Upper lobe of left lung (tissue), 4 donors: ENCODE measurements at regions not wholly inside any gene's neighbourhood (a gene's known extent, or its start where the extent isn't known, plus 50 kb on each side); places are given as distances from the start of the nearest gene placed in this dataset.

ENCODE experiments used
- EP300 ChIP-seq, 4 donors: sonication (generic); formaldehyde crosslinking; IDR thresholded peaks; one replicate each; pipeline ENCODE4 v1.5.1; 2017; ENCODE audit warnings: antibody characterized with exemption in 4 of 4, control low read depth in 2 of 4
- POLR2A ChIP-seq, 4 donors: fragments of 450-650 bp; IDR thresholded peaks; one replicate each; pipeline ENCODE4 v1.5.1; 2016 to 2017; ENCODE audit warnings: antibody characterized with exemption in 4 of 4, mild to moderate bottlenecking in 2 of 4
- POLR2AphosphoS5 ChIP-seq, 2 donors: sonication (generic); formaldehyde crosslinking; IDR thresholded peaks; one replicate each; pipeline ENCODE4 v1.5.1; 2017; ENCODE audit warnings: antibody characterized with exemption in 2 of 2
- TF ChIP-seq, protein P1 (sequence below), 6 experiments: fragments of 450-650 bp in 4 of 6; fragments of 200-600 bp in 2 of 6; sonication (generic) in 2 of 6; IDR thresholded peaks; one replicate each; pipeline ENCODE4 v1.5.1; 2016 to 2019; ENCODE audit warnings: antibody characterized with exemption in 6 of 6

DNA sequence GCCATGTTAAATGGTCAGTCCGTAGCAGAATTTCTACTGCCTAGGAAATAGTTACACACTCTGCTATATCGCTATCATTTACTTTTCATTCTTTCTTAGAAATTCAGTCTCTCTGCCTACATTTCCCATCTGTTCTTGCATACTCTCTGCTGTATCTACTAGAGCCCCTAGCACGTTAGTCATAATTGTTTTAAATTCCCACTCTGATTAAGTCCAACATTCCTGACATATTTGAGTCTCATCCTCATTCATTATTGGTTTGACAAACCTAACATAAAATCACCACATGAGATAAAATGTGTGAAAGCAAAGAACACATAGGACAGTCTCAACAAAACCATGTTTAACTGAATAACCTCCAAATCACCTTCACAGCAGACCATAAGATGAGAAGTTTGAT, 513.6 kb downstream of the PLPP3 start:
- TF ChIP-seq, protein P1, sequence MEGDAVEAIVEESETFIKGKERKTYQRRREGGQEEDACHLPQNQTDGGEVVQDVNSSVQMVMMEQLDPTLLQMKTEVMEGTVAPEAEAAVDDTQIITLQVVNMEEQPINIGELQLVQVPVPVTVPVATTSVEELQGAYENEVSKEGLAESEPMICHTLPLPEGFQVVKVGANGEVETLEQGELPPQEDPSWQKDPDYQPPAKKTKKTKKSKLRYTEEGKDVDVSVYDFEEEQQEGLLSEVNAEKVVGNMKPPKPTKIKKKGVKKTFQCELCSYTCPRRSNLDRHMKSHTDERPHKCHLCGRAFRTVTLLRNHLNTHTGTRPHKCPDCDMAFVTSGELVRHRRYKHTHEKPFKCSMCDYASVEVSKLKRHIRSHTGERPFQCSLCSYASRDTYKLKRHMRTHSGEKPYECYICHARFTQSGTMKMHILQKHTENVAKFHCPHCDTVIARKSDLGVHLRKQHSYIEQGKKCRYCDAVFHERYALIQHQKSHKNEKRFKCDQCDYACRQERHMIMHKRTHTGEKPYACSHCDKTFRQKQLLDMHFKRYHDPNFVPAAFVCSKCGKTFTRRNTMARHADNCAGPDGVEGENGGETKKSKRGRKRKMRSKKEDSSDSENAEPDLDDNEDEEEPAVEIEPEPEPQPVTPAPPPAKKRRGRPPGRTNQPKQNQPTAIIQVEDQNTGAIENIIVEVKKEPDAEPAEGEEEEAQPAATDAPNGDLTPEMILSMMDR (IDR thresholded peaks at IDR 0.05) = no peak
- TF ChIP-seq EP300 (IDR thresholded peaks at IDR 0.05) = no peak
- TF ChIP-seq POLR2A (IDR thresholded peaks at IDR 0.05) = no peak
- no peak for TF ChIP-seq POLR2AphosphoS5 (IDR thresholded peaks at IDR 0.05)
